ENCODE measurements at regions not wholly inside any gene's neighbourhood (a gene's known extent, or its start where the extent isn't known, plus 50 kb on each side); places are given as distances from the start of the nearest gene placed in this dataset.

- TF ChIP-seq EZH2 (IDR thresholded peaks at IDR 0.05; ENCODE audit: insufficient read depth, poor library complexity, severe bottlenecking) (no peak), EZH2phosphoT487 (IDR thresholded peaks at IDR 0.05; ENCODE audit: insufficient read depth, low read depth) (no peak)
These were observed 63.9 kb upstream of the GRHL3 start for GRCh38 chr1:24255226-24255625.
